Central memory CD8-positive, alpha-beta T cell (primary cell): ENCODE measurements at regions not wholly inside any gene's neighbourhood (a gene's known extent, or its start where the extent isn't known, plus 50 kb on each side); places are given as distances from the start of the nearest gene placed in this dataset.

Experiments
- ATAC-seq: fragments of 150-1000 bp; cut with Tn5 transposase; replicated peaks from 2 replicates; pipeline ENCODE4 v1.10.0; 2022; ENCODE audit warnings: mild to moderate bottlenecking, moderate FRiP score, moderate number of reproducible peaks; ENCODE audit not compliant: poor library complexity, severe bottlenecking; ENCODE audit errors: extremely low read depth
- DNase-seq, 2 donors: peaks; one replicate each; pipeline ENCODE4 v3.0.0; 2021; ENCODE audit warnings: low spot score in 2 of 2
- H3K27ac Mint-ChIP-seq: one replicate; pipeline ENCODE4 v1.8.0; 2022; ENCODE audit warnings: low read depth, mild to moderate bottlenecking, moderate library complexity, mixed read lengths
- H3K27me3 Mint-ChIP-seq: one replicate; pipeline ENCODE4 v1.8.0; 2022; ENCODE audit warnings: mixed read lengths
- H3K36me3 Mint-ChIP-seq: one replicate; pipeline ENCODE4 v1.8.0; 2022; ENCODE audit warnings: mild to moderate bottlenecking, moderate library complexity, mixed read lengths; ENCODE audit not compliant: insufficient read depth
- H3K4me1 Mint-ChIP-seq: one replicate; pipeline ENCODE4 v1.8.0; 2022; ENCODE audit warnings: mixed read lengths
- H3K4me3 Mint-ChIP-seq: one replicate; pipeline ENCODE4 v1.8.0; 2022; ENCODE audit warnings: mild to moderate bottlenecking, moderate library complexity, mixed read lengths
- H3K9me3 Mint-ChIP-seq: one replicate; pipeline ENCODE4 v1.8.0; 2022; ENCODE audit warnings: mixed read lengths

- Mint-ChIP-seq H3K9me3 (no peaks in the 10 kb centered on the region), H3K4me3 (no peak overlapping the region), H3K27me3 (peaks cover 12% of the 10 kb centered on the region), H3K36me3 (no peaks in the 10 kb centered on the region), H3K27ac (no peak overlapping the region), H3K4me1 (peaks cover 10% of the 10 kb centered on the region)
- no peak for DNase-seq
- ATAC-seq, result no peak
Measured at GRCh38 chr6:25220857-25221256, 58.3 kb upstream of the CARMIL1 start.

- ATAC-seq (no peak), DNase-seq (no peak)
- no peaks in the 10 kb centered on the region for H3K36me3 Mint-ChIP-seq
- no peak overlapping the region for H3K27ac Mint-ChIP-seq
- peaks cover 10% of the 10 kb centered on the region for H3K4me1 Mint-ChIP-seq
- no peaks in the 10 kb centered on the region for H3K9me3 Mint-ChIP-seq
- H3K4me3 Mint-ChIP-seq, result no peak overlapping the region
- H3K27me3 Mint-ChIP-seq, result peaks cover 12% of the 10 kb centered on the region
Measured at GRCh38 chr6:25222006-25222678, 57.0 kb upstream of the CARMIL1 start.

GRCh38 chr6:25223490-25223991 is 55.6 kb upstream of the CARMIL1 start:
- Mint-ChIP-seq H3K9me3 (no peaks in the 10 kb centered on the region), H3K27me3 (peaks cover 12% of the 10 kb centered on the region), H3K36me3 (no peaks in the 10 kb centered on the region), H3K4me3 (peak overlapping the region; percentile 60), H3K4me1 (peaks cover 10% of the 10 kb centered on the region), H3K27ac (no peak overlapping the region)
- no peak for ATAC-seq
- peak; percentile 31 to 37 for DNase-seq

GRCh38 chr6:25224242-25224641 is 54.9 kb upstream of the CARMIL1 start:
- peaks cover 10% of the 10 kb centered on the region for H3K4me1 Mint-ChIP-seq
- no peaks in the 10 kb centered on the region for H3K9me3 Mint-ChIP-seq
- ATAC-seq (no peak), DNase-seq (no peak)
- H3K36me3 Mint-ChIP-seq, result no peaks in the 10 kb centered on the region
- H3K27ac Mint-ChIP-seq, result no peak overlapping the region
- H3K4me3 Mint-ChIP-seq, result peak overlapping the region; percentile 60
- peaks cover 12% of the 10 kb centered on the region for H3K27me3 Mint-ChIP-seq

GRCh38 chr6:25227854-25228253 is 51.3 kb upstream of the CARMIL1 start:
- H3K4me3 Mint-ChIP-seq, result no peak overlapping the region
- no peak overlapping the region for H3K27ac Mint-ChIP-seq
- H3K27me3 Mint-ChIP-seq, result peaks cover 12% of the 10 kb centered on the region
- ATAC-seq (no peak), DNase-seq (no peak)
- peaks cover 10% of the 10 kb centered on the region for H3K4me1 Mint-ChIP-seq
- H3K9me3 Mint-ChIP-seq, result no peaks in the 10 kb centered on the region
- H3K36me3 Mint-ChIP-seq, result no peaks in the 10 kb centered on the region
